NCI-H748 (cell line): ENCODE measurements at regions not wholly inside any gene's neighbourhood (a gene's known extent, or its start where the extent isn't known, plus 50 kb on each side); places are given as distances from the start of the nearest gene placed in this dataset.

ENCODE experiments used
- DNase-seq: peaks from one replicate; lab custom pipeline; 2025; ENCODE audit not compliant: unreplicated experiment; lab: John Stamatoyannopoulos, UW

- peak; percentile 14 for DNase-seq
Measured at GRCh38 chr1:229884765-229885164, 182.3 kb upstream of the GALNT2 start.

GRCh38 chr1:229885568-229886495, 181.2 kb upstream of the GALNT2 start:
- no peak for DNase-seq

- DNase-seq: no peak
Measured at GRCh38 chr1:229886636-229887035, 180.4 kb upstream of the GALNT2 start.

- DNase-seq: no peak
Measured at GRCh38 chr1:229887043-229887822, 179.8 kb upstream of the GALNT2 start.

GRCh38 chr1:229888157-229888556, 178.9 kb upstream of the GALNT2 start:
- DNase-seq: no peak

- DNase-seq: no peak
Measured at GRCh38 chr1:229888561-229889001, 178.5 kb upstream of the GALNT2 start.

GRCh38 chr1:229889031-229889517, 178.0 kb upstream of the GALNT2 start:
- DNase-seq: no peak

- no peak for DNase-seq
Measured at GRCh38 chr1:229891227-229891626, 175.8 kb upstream of the GALNT2 start.

GRCh38 chr1:229892515-229893117, 174.4 kb upstream of the GALNT2 start:
- DNase-seq: no peak

GRCh38 chr1:229893762-229894444, 173.1 kb upstream of the GALNT2 start:
- no peak for DNase-seq

- no peak for DNase-seq
Measured at GRCh38 chr1:229894532-229894931, 172.5 kb upstream of the GALNT2 start.

GRCh38 chr1:229895605-229896004, 171.4 kb upstream of the GALNT2 start:
- DNase-seq: no peak

- no peak for DNase-seq
Measured at GRCh38 chr1:229896306-229896705, 170.7 kb upstream of the GALNT2 start.

GRCh38 chr1:229896861-229897260, 170.2 kb upstream of the GALNT2 start:
- DNase-seq: no peak

GRCh38 chr1:229897501-229897900, 169.5 kb upstream of the GALNT2 start:
- no peak for DNase-seq

GRCh38 chr1:229900220-229900619, 166.8 kb upstream of the GALNT2 start:
- no peak for DNase-seq

GRCh38 chr1:229905031-229905545, 161.9 kb upstream of the GALNT2 start:
- no peak for DNase-seq

- no peak for DNase-seq
Measured at GRCh38 chr1:229905652-229906051, 161.4 kb upstream of the GALNT2 start.

GRCh38 chr1:229907884-229908638, 159.0 kb upstream of the GALNT2 start:
- peak; percentile 67 for DNase-seq

- no peak for DNase-seq
Measured at GRCh38 chr1:229908689-229909088, 158.3 kb upstream of the GALNT2 start.
